ENCODE measurements at regions not wholly inside any gene's neighbourhood (a gene's known extent, or its start where the extent isn't known, plus 50 kb on each side); places are given as distances from the start of the nearest gene placed in this dataset.

GRCh38 chr15:39376371-39376909 lies 204.4 kb upstream of the THBS1 start:
- no peak for ATAC-seq
- DNase-seq (ENCODE audit: low read depth, low spot score), result no peak
- no peaks in the 10 kb centered on the region for H3K9me3 ChIP-seq (ENCODE audit: control insufficient read depth, insufficient read depth, low read depth, low read length)
- no peak overlapping the region for H3K4me3 ChIP-seq (ENCODE audit: low read depth in 2 of 2, low read length in 2 of 2)
- no peaks in the 10 kb centered on the region for H3K4me1 ChIP-seq (ENCODE audit: control insufficient read depth, insufficient read depth, low read length)
- in situ Hi-C loops (cut with HindIII; ENCODE audit: low pct_unique_long_range_greater_than_20kb, low sequenced_read_pairs) (no loop called here), intact Hi-C loops (cut with micrococcal nuclease; ENCODE audit: unreplicated experiment) (no loop called here)
- H3K27me3 ChIP-seq (ENCODE audit: control insufficient read depth, insufficient read depth, low read length), result no peaks in the 10 kb centered on the region
- no TSS peak for BruUV-seq (replicated peaks)
- POLR2A ChIA-PET, result no interaction called here
- CTCF ChIA-PET, result no interaction called here
- no peaks in the 10 kb centered on the region for H3K36me3 ChIP-seq (ENCODE audit: control insufficient read depth, insufficient read depth, low read length)
- TF ChIP-seq, protein P1, sequence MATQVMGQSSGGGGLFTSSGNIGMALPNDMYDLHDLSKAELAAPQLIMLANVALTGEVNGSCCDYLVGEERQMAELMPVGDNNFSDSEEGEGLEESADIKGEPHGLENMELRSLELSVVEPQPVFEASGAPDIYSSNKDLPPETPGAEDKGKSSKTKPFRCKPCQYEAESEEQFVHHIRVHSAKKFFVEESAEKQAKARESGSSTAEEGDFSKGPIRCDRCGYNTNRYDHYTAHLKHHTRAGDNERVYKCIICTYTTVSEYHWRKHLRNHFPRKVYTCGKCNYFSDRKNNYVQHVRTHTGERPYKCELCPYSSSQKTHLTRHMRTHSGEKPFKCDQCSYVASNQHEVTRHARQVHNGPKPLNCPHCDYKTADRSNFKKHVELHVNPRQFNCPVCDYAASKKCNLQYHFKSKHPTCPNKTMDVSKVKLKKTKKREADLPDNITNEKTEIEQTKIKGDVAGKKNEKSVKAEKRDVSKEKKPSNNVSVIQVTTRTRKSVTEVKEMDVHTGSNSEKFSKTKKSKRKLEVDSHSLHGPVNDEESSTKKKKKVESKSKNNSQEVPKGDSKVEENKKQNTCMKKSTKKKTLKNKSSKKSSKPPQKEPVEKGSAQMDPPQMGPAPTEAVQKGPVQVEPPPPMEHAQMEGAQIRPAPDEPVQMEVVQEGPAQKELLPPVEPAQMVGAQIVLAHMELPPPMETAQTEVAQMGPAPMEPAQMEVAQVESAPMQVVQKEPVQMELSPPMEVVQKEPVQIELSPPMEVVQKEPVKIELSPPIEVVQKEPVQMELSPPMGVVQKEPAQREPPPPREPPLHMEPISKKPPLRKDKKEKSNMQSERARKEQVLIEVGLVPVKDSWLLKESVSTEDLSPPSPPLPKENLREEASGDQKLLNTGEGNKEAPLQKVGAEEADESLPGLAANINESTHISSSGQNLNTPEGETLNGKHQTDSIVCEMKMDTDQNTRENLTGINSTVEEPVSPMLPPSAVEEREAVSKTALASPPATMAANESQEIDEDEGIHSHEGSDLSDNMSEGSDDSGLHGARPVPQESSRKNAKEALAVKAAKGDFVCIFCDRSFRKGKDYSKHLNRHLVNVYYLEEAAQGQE (IDR thresholded peaks at IDR 0.05; ENCODE audit: insufficient read depth in 1 of 2, low read depth in 2 of 2, low read length in 1 of 2), result no peak
- TF ChIP-seq SIN3A (IDR thresholded peaks at IDR 0.05; ENCODE audit: borderline replicate concordance, insufficient read depth, low read depth, low read length) (no peak), CTCF (IDR thresholded peaks at IDR 0.05) (no peak), TCF7L2 (IDR thresholded peaks at IDR 0.05; ENCODE audit: low read depth, low read length) (no peak), POLR2AphosphoS5 (IDR thresholded peaks at IDR 0.05; ENCODE audit: low read depth, low read length) (no peak)
- no peak overlapping the region for H3K27ac ChIP-seq (ENCODE audit: low read length)

GRCh38 chr15:39381517-39381916 lies 199.4 kb upstream of the THBS1 start:
- Histone ChIP-seq H3K36me3 (ENCODE audit: control insufficient read depth, insufficient read depth, low read length) (no peaks in the 10 kb centered on the region), H3K27ac (ENCODE audit: low read length) (no peak overlapping the region), H3K4me1 (ENCODE audit: control insufficient read depth, insufficient read depth, low read length) (no peaks in the 10 kb centered on the region), H3K9me3 (ENCODE audit: control insufficient read depth, insufficient read depth, low read depth, low read length) (no peaks in the 10 kb centered on the region), H3K27me3 (ENCODE audit: control insufficient read depth, insufficient read depth, low read length) (no peaks in the 10 kb centered on the region), H3K4me3 (ENCODE audit: low read depth in 2 of 2, low read length in 2 of 2) (no peak overlapping the region)
- no TSS peak for BruUV-seq (replicated peaks)
- intact Hi-C loops (cut with micrococcal nuclease; ENCODE audit: unreplicated experiment) (no loop called here), in situ Hi-C loops (cut with HindIII; ENCODE audit: low pct_unique_long_range_greater_than_20kb, low sequenced_read_pairs) (no loop called here)
- no peak for TF ChIP-seq CTCF (IDR thresholded peaks at IDR 0.05)
- TF ChIP-seq, protein P1 (IDR thresholded peaks at IDR 0.05; ENCODE audit: insufficient read depth in 1 of 2, low read depth in 2 of 2, low read length in 1 of 2), result no peak
- no peak for TF ChIP-seq POLR2AphosphoS5 (IDR thresholded peaks at IDR 0.05; ENCODE audit: low read depth, low read length)
- TF ChIP-seq TCF7L2 (IDR thresholded peaks at IDR 0.05; ENCODE audit: low read depth, low read length), result no peak
- no peak for TF ChIP-seq SIN3A (IDR thresholded peaks at IDR 0.05; ENCODE audit: borderline replicate concordance, insufficient read depth, low read depth, low read length)
- ATAC-seq (no peak), DNase-seq (ENCODE audit: low read depth, low spot score) (no peak)
- CTCF ChIA-PET, result no interaction called here
- POLR2A ChIA-PET, result no interaction called here

Data from Panc1 (cell line).